Sigmoid colon (tissue), 6 donors: ENCODE measurements at regions not wholly inside any gene's neighbourhood (a gene's known extent, or its start where the extent isn't known, plus 50 kb on each side); places are given as distances from the start of the nearest gene placed in this dataset.

Experiments
- DNase-seq: peaks from one replicate; pipeline ENCODE4 v3.0.0-alpha.2; 2019
- H3K27ac ChIP-seq, 4 donors: fragments of 200-600 bp; sonication (generic); one replicate each; pipeline ENCODE4 v1.5.1; 2016 to 2019; ENCODE audit warnings: mild to moderate bottlenecking in 1 of 4
- H3K27me3 ChIP-seq, 3 donors: fragments of 200-600 bp; sonication (generic); one replicate each; pipeline ENCODE4 v1.5.1; 2019; ENCODE audit warnings: mild to moderate bottlenecking in 1 of 3
- H3K36me3 ChIP-seq, 4 donors: fragments of 200-600 bp; sonication (generic); one replicate each; pipeline ENCODE4 v1.5.1; 2016 to 2019
- H3K4me1 ChIP-seq, 4 donors: fragments of 200-600 bp; sonication (generic); one replicate each; pipeline ENCODE4 v1.5.1; 2017 to 2019
- H3K4me3 ChIP-seq, 4 donors: fragments of 200-600 bp; sonication (generic); one replicate each; pipeline ENCODE4 v1.5.1; 2017 to 2019; ENCODE audit warnings: mild to moderate bottlenecking in 2 of 4, moderate library complexity in 1 of 4
- H3K9me3 ChIP-seq, 4 donors: fragments of 200-600 bp in 3 of 4; sonication (generic) in 3 of 4; one replicate each; pipeline versions ENCODE4 v1.5.1 to v1.6.1; 2013 to 2019
- CTCF ChIP-seq, 4 experiments: fragments of 450-650 bp in 3 of 4; fragments of 200-600 bp in 1 of 4; IDR thresholded peaks; one replicate each; pipeline ENCODE4 v1.5.1; 2016 to 2019; ENCODE audit warnings: antibody characterized with exemption in 4 of 4, mild to moderate bottlenecking in 3 of 4, moderate library complexity in 2 of 4
- POLR2AphosphoS5 ChIP-seq, 4 donors: sonication (generic); formaldehyde crosslinking; IDR thresholded peaks; one replicate each; pipeline ENCODE4 v1.6.1; 2017; ENCODE audit warnings: antibody characterized with exemption in 4 of 4
- WGBS, 2 donors: extraction: QIAGEN DNeasy Blood & Tissue Kit; methylation state at CpG; one replicate each; pipeline ENCODE4 v1.1.7; 2013; 5-methylcytosine and 5-hydroxymethylcytosine counted together
- intact Hi-C: fragments of 100-400 bp; cut with DNase I; formaldehyde crosslinking; loops from one replicate; pipeline ENCODE4 v1.15.1; 2023
- small RNA-seq, 3 donors: library from RNA; depleted of rRNA; stranded (forward); fragments of <200 nt; gene quantifications; one replicate each; pipeline ENCODE3, GENCODE V24; 2016
- donor health status: healthy with polysubstance abuse.
- donor health status: healthy.

GRCh38 chr17:6179017-6179416 is 108.8 kb downstream of the WSCD1 start:
- no peak overlapping the region for H3K4me3 ChIP-seq
- 50 to 66% methylated on average over 6 of the region's 6 CpGs for WGBS, 2 donors
- H3K36me3 ChIP-seq, result no peaks in the 10 kb centered on the region

GRCh38 chr17:6177941-6178694 is 107.9 kb downstream of the WSCD1 start:
- H3K4me1 ChIP-seq, result no peaks in the 10 kb centered on the region
- WGBS, 2 donors, result 79 to 81% methylated on average over 5 of the region's 5 CpGs
- DNase-seq, result no peak
- no peak overlapping the region for H3K27ac ChIP-seq
- intact Hi-C loops, result no loop called here
- no peaks in the 10 kb centered on the region for H3K36me3 ChIP-seq
- no peak for TF ChIP-seq CTCF (IDR thresholded peaks at IDR 0.05)
- H3K27me3 ChIP-seq, result no peaks in the 10 kb centered on the region
- no peaks in the 10 kb centered on the region for H3K9me3 ChIP-seq
- no peak overlapping the region for H3K4me3 ChIP-seq

More at GRCh38 chr17:6179017-6179416, 108.8 kb downstream of the WSCD1 start:
- TF ChIP-seq CTCF (IDR thresholded peaks at IDR 0.05), result no peak
- TF ChIP-seq POLR2AphosphoS5 (IDR thresholded peaks at IDR 0.05), result no peak
- Histone ChIP-seq H3K27ac (no peak overlapping the region), H3K27me3 (no peaks in the 10 kb centered on the region), H3K4me1 (no peaks in the 10 kb centered on the region), H3K9me3 (no peaks in the 10 kb centered on the region)
- intact Hi-C loops, result no loop called here
- no peak for DNase-seq

Small RNA genes in the stretch of these regions (small RNA-seq; reads per million reads assigned to genes)
- 0 reads per million in 3 donors for gene RNU6-1264P
